ENCODE measurements at regions not wholly inside any gene's neighbourhood (a gene's known extent, or its start where the extent isn't known, plus 50 kb on each side); places are given as distances from the start of the nearest gene placed in this dataset.

- Histone ChIP-seq H3K9ac (ENCODE audit: extremely low read depth, insufficient read length, low read length) (no peak overlapping the region), H2BK12ac (ENCODE audit: insufficient read length, low read depth, low read length) (no peak overlapping the region), H2BK5ac (ENCODE audit: insufficient read length, low read length) (no peak overlapping the region), H3K27me3 (ENCODE audit: insufficient read depth, low read length) (no peaks in the 10 kb centered on the region), H3K56ac (ENCODE audit: insufficient read length, low read depth, low read length) (no peak overlapping the region), H3K79me2 (ENCODE audit: insufficient read depth, low read length) (no peaks in the 10 kb centered on the region), H3K4me2 (ENCODE audit: insufficient read depth, insufficient read length, low read length) (no peak overlapping the region), H4K91ac (ENCODE audit: insufficient read length, low read depth, low read length) (no peak overlapping the region), H3K18ac (ENCODE audit: insufficient read length, low read depth, low read length) (no peak overlapping the region), H2BK15ac (ENCODE audit: low read depth, low read length) (no peak overlapping the region), H3K27ac (ENCODE audit: insufficient read length, low read depth, low read length) (no peak overlapping the region), H3K23ac (ENCODE audit: insufficient read length, low read depth, low read length) (no peak overlapping the region), H3K79me1 (ENCODE audit: insufficient read depth, low read depth, low read length, poor library complexity, severe bottlenecking) (no peaks in the 10 kb centered on the region), H2AFZ (ENCODE audit: low read length) (no peak overlapping the region), H3T11ph (ENCODE audit: low read length) (no peak overlapping the region), H2BK20ac (ENCODE audit: low read depth, low read length, poor library complexity, severe bottlenecking) (no peak overlapping the region), H4K8ac (replicated peaks; ENCODE audit: insufficient read length, low read depth, low read length) (no peak overlapping the region), H4K20me1 (ENCODE audit: control insufficient read depth, insufficient read depth, insufficient read length) (no peaks in the 10 kb centered on the region), H3K14ac (ENCODE audit: insufficient read depth, low read length) (no peak overlapping the region), H3K9me3 (ENCODE audit: control insufficient read depth, low read depth, low read length) (no peaks in the 10 kb centered on the region), H3K4me1 (ENCODE audit: insufficient read depth, low read length) (no peaks in the 10 kb centered on the region; the same call in 1 of the 2 replicates), H3K23me2 (ENCODE audit: insufficient read length, low read depth, low read length, poor library complexity, severe bottlenecking) (no peaks in the 10 kb centered on the region), H4K5ac (ENCODE audit: insufficient read length, low read depth, low read length) (no peak overlapping the region), H2AK5ac (ENCODE audit: insufficient read length, low read length) (no peak overlapping the region), H3K4ac (ENCODE audit: low read depth, low read length) (no peak overlapping the region), H2BK120ac (ENCODE audit: low read depth, low read length, poor library complexity, severe bottlenecking) (no peak overlapping the region)
- Mint-ChIP-seq H3K27me3 (ENCODE audit: low read depth) (no peaks in the 10 kb centered on the region), H3K9me3 (no peaks in the 10 kb centered on the region; a peak in 1 of 5 replicates), H3K36me3 (ENCODE audit: insufficient read depth in 1 of 3, low read depth in 3 of 3) (no peaks in the 10 kb centered on the region), H3K4me1 (peaks cover 8 to 17% of the 10 kb centered on the region in 2 experiments), H3K4me3 (no peak overlapping the region), H3K27ac (no peak overlapping the region)
- no CpG with 5 or more reads among the region's 1 CpG for WGBS (ENCODE audit: extremely low coverage, insufficient read length, low lambda C conversion rate)
- no peak for DNase-seq
- TF ChIP-seq CTCF (conservative IDR thresholded peaks at IDR 0.05): no peak
These were observed 106.8 kb upstream of the LIFR start for GRCh38 chr5:38663249-38663648.

All from H9 (cell line).